Gastroesophageal sphincter (tissue), 4 donors: ENCODE measurements at regions not wholly inside any gene's neighbourhood (a gene's known extent, or its start where the extent isn't known, plus 50 kb on each side); places are given as distances from the start of the nearest gene placed in this dataset.
"Not testable (repeated sequence)": the region's sequence is repeated elsewhere in the genome, so short reads cannot be mapped to it uniquely, and the experiment has no call there.

ENCODE experiments used
- ATAC-seq: fragments of 150-250 bp; one replicate; pipeline ENCODE4 v1.9.1; 2016; ENCODE audit warnings: mild to moderate bottlenecking, moderate library complexity
- H3K27ac ChIP-seq, 4 donors: fragments of 200-600 bp; sonication (generic) in 3 of 4; 1 replicate in 3 of 4; 2 replicates in 1 of 4; pipeline ENCODE4 v1.5.1; 2016 to 2019
- H3K27me3 ChIP-seq: fragments of 200-600 bp; sonication (generic); one replicate; pipeline ENCODE4 v1.5.1; 2019
- H3K36me3 ChIP-seq, 2 donors: fragments of 200-600 bp; sonication (generic); one replicate each; pipeline ENCODE4 v1.5.1; 2019; ENCODE audit warnings: control low read depth in 1 of 2
- H3K4me1 ChIP-seq, 3 donors: fragments of 200-600 bp; sonication (generic); 1 replicate in 2 of 3; 2 replicates in 1 of 3; pipeline ENCODE4 v1.5.1; 2016 to 2019; ENCODE audit warnings: control low read depth in 2 of 3
- H3K4me3 ChIP-seq, 2 donors: fragments of 200-600 bp; sonication (generic); one replicate each; pipeline ENCODE4 v1.5.1; 2019; ENCODE audit warnings: mild to moderate bottlenecking in 1 of 2, moderate library complexity in 1 of 2
- H3K9me3 ChIP-seq, 3 donors: fragments of 200-600 bp; sonication (generic); one replicate each; pipeline ENCODE4 v1.5.1; 2017 to 2019; ENCODE audit warnings: control low read depth in 2 of 3
- EP300 ChIP-seq: sonication (generic); formaldehyde crosslinking; IDR thresholded peaks from one replicate; pipeline ENCODE4 v1.6.1; 2017; ENCODE audit warnings: antibody characterized with exemption, mild to moderate bottlenecking
- POLR2A ChIP-seq, 2 donors: fragments of 450-650 bp; IDR thresholded peaks; one replicate each; pipeline ENCODE4 v1.6.1; 2017; ENCODE audit warnings: antibody characterized with exemption in 2 of 2, mild to moderate bottlenecking in 2 of 2, moderate library complexity in 1 of 2
- POLR2AphosphoS5 ChIP-seq: sonication (generic); formaldehyde crosslinking; IDR thresholded peaks from one replicate; pipeline ENCODE4 v1.6.1; 2017; ENCODE audit warnings: antibody characterized with exemption
- WGBS, 2 donors: methylation state at CpG; one replicate each; pipeline ENCODE4 v1.1.5; 2018; ENCODE audit warnings: low coverage in 1 of 2; 5-methylcytosine and 5-hydroxymethylcytosine counted together
- TF ChIP-seq, protein P1 (sequence below), 4 experiments: fragments of 200-600 bp in 2 of 4; fragments of 450-650 bp in 2 of 4; sonication (generic) in 1 of 4; IDR thresholded peaks; one replicate each; pipeline ENCODE4 v1.5.1; 2017 to 2019; ENCODE audit warnings: antibody characterized with exemption in 4 of 4, mild to moderate bottlenecking in 2 of 4, moderate library complexity in 2 of 4

DNA sequence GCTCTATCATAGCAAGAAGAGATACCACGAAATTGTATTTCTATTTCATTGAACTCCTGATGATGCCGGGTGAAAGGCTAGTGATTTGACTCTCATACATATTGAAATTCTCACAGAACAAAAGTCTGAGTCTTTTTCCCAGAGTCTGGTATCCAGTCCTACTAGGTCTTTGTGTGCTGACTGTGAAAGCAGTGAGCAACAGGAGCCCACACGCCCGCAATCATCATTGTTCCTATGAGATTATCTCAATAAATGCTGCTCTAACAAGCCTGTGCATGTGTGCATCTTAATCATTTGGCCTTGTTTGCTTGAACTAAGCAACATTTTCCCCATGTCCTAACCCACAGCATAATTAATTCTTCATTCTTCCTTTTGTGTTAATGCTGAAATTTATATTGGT, 1466.0 kb downstream of the CDH11 start:
- 89 to 90% methylated on average over 2 to 4 of the region's 4 CpGs for WGBS, 2 donors
- H3K4me1 ChIP-seq = no peaks in the 10 kb centered on the region
- no peak overlapping the region for H3K4me3 ChIP-seq
- H3K27me3 ChIP-seq = no peaks in the 10 kb centered on the region
- no peak for TF ChIP-seq POLR2A (IDR thresholded peaks at IDR 0.05)
- TF ChIP-seq, protein P1, sequence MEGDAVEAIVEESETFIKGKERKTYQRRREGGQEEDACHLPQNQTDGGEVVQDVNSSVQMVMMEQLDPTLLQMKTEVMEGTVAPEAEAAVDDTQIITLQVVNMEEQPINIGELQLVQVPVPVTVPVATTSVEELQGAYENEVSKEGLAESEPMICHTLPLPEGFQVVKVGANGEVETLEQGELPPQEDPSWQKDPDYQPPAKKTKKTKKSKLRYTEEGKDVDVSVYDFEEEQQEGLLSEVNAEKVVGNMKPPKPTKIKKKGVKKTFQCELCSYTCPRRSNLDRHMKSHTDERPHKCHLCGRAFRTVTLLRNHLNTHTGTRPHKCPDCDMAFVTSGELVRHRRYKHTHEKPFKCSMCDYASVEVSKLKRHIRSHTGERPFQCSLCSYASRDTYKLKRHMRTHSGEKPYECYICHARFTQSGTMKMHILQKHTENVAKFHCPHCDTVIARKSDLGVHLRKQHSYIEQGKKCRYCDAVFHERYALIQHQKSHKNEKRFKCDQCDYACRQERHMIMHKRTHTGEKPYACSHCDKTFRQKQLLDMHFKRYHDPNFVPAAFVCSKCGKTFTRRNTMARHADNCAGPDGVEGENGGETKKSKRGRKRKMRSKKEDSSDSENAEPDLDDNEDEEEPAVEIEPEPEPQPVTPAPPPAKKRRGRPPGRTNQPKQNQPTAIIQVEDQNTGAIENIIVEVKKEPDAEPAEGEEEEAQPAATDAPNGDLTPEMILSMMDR (IDR thresholded peaks at IDR 0.05) = no peak
- no peak for TF ChIP-seq EP300
- no peak for TF ChIP-seq POLR2AphosphoS5
- no peaks in the 10 kb centered on the region for H3K9me3 ChIP-seq
- H3K36me3 ChIP-seq = no peaks in the 10 kb centered on the region
- no peak overlapping the region for H3K27ac ChIP-seq
- no peak for ATAC-seq

DNA sequence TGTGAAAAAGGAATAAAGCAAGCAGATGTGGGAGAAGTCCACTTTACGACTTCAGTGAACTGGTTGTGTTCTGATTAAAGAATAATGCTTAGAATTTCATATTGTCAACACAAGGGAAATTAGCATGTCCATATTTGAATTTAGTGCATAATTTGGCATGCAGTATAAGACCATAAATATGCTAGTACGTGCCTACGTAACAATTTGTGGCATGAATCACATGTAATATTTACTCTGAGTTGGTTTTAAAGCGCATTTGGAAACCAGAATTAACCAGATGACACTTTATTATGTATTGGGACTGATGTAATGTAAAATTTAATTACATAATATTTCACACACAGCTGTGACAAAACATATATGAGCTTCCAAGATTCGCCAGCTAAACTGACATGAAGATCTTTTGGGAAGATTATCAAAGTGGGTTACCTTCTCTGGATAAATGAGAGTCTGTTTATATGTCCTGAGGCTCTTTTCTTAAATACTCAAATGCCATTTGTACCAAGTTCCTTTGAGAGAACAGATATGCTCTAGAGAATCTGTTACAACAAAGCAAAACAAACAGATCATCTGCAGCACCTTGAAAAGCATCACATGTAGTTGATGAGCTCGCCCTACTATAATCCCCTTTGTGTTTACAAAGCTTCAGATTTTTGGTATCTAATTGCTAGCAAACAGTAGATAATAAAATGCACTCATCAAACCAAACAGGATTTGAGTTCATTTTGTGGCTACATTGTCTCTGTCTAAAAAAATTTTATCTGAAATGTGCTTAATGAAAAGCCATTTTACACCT, 1468.6 kb downstream of the CDH11 start:
- Histone ChIP-seq H3K4me1 (no peaks in the 10 kb centered on the region), H3K36me3 (no peaks in the 10 kb centered on the region), H3K27ac (no peak overlapping the region), H3K9me3 (no peaks in the 10 kb centered on the region), H3K27me3 (no peaks in the 10 kb centered on the region), H3K4me3 (no peak overlapping the region)
- no peak for ATAC-seq
- WGBS, 2 donors = 81 to 82% methylated on average over 5 to 6 of the region's 6 CpGs
- TF ChIP-seq EP300 = no peak
- no peak for TF ChIP-seq POLR2A (IDR thresholded peaks at IDR 0.05)
- TF ChIP-seq, protein P1 (IDR thresholded peaks at IDR 0.05) = no peak
- TF ChIP-seq POLR2AphosphoS5 = no peak

DNA sequence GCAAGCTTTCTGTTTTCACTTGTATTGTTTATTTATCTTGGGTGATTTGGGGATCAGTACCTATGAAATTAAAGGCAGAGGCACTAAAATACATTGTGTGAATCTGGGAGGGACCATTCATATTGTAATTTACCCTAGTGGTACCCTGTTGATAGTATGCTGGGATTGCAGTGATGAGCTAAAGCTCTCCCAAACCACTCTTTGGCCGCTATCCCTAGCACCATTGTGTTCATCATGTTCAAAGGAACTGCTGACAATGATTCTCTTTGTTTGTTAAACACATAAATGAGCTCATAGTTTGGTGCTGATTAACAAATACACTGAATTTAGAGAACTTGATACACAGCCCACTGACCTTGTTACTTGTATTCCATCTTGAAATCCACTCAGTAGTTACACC, 1469.8 kb downstream of the CDH11 start:
- Histone ChIP-seq H3K27ac (no peak overlapping the region), H3K4me3 (no peak overlapping the region), H3K9me3 (no peaks in the 10 kb centered on the region), H3K27me3 (no peaks in the 10 kb centered on the region), H3K4me1 (no peaks in the 10 kb centered on the region), H3K36me3 (no peaks in the 10 kb centered on the region)
- TF ChIP-seq EP300 (no peak), POLR2A (IDR thresholded peaks at IDR 0.05) (no peak), POLR2AphosphoS5 (no peak)
- TF ChIP-seq, protein P1 (IDR thresholded peaks at IDR 0.05) = no peak
- no peak for ATAC-seq
- WGBS, 2 donors = 100% methylated on average over 1 of the region's 1 CpG; no CpG with 5 or more reads in 1 of the 2 donors

DNA sequence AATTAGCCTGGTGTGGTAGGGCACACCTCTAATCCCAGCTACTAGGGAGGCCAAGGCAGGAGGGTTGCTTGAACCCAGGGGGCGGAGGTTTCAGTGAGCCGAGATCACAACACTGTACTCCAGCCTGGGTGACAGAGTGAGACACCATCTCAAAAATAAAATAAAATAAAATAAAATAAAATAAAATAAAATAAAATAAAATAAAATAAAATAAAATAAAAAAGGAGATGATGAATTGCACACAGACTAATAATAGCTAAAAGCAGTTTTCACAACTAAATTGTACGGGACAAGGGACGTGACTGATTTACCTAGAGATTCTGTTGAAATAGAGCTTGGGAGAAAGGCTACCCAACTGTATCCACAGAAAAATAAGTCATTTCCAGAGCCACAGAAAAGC, 1471.3 kb downstream of the CDH11 start:
- ATAC-seq = no peak
- H3K27ac ChIP-seq = no peak overlapping the region
- H3K36me3 ChIP-seq = no peaks in the 10 kb centered on the region
- TF ChIP-seq POLR2AphosphoS5 = no peak
- no peak for TF ChIP-seq POLR2A (IDR thresholded peaks at IDR 0.05)
- TF ChIP-seq EP300 = no peak
- TF ChIP-seq, protein P1 (IDR thresholded peaks at IDR 0.05) = no peak
- no peaks in the 10 kb centered on the region for H3K4me1 ChIP-seq
- no peaks in the 10 kb centered on the region for H3K27me3 ChIP-seq
- WGBS, 2 donors = 83 to 98% methylated on average over 2 to 4 of the region's 4 CpGs
- no peak overlapping the region for H3K4me3 ChIP-seq
- no peaks in the 10 kb centered on the region for H3K9me3 ChIP-seq

DNA sequence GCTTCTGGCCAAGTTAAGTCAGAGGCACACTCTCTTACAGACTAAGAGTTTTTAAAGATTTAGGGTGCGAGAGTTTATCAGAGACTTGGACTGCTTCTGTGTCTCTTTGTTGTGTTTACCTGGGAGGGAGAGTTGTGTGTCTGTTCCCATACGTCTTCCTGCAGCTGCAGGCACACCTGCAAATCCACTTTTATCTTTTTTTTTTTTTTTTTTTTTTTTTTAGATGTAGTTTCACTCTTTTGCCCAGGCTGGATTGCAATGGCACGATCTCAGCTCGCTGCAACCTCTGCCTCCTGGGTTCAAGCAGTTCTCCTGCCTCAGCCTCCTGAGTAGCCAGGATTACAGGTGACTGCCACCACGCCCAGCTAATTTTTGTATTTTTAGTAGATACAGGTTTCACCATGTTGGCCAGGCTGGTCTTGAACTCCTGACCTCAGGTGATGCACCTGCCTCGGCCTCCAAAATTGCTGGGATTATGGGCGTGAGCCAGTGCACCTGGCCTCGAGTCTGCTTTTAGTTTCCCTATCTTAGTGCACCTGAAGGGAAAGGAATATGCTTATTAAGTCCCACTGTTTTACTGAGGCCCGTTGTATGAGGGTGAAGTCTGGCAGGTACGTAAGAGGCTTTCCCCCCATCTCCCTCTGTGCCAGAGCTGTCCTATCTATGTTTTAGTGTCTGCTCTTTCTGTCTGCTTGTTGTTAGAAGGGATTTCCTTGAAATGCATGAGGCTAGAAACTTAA, 1488.0 kb downstream of the CDH11 start:
- H3K4me3 ChIP-seq, H3K4me1 ChIP-seq, ATAC-seq, H3K27ac ChIP-seq, H3K27me3 ChIP-seq, H3K36me3 ChIP-seq, H3K9me3 ChIP-seq: not testable (repeated sequence)
- 88 to 89% methylated on average over 6 of the region's 10 CpGs for WGBS, 2 donors
